22Rv1 (cell line): ENCODE measurements at regions not wholly inside any gene's neighbourhood (a gene's known extent, or its start where the extent isn't known, plus 50 kb on each side); places are given as distances from the start of the nearest gene placed in this dataset.

ENCODE experiments used
- H3K27ac ChIP-seq: fragments of 450-650 bp; 2 replicates; pipeline ENCODE4 v1.5.1; 2017
- ZFX ChIP-seq: fragments of 450-650 bp; IDR thresholded peaks from 2 replicates; pipeline ENCODE4 v1.6.1; 2017; ENCODE audit warnings: antibody characterized with exemption, borderline replicate concordance
- TF ChIP-seq, protein P1 (sequence below): fragments of 450-650 bp; IDR thresholded peaks from 2 replicates; pipeline ENCODE4 v1.5.1; 2017; ENCODE audit warnings: mild to moderate bottlenecking

DNA sequence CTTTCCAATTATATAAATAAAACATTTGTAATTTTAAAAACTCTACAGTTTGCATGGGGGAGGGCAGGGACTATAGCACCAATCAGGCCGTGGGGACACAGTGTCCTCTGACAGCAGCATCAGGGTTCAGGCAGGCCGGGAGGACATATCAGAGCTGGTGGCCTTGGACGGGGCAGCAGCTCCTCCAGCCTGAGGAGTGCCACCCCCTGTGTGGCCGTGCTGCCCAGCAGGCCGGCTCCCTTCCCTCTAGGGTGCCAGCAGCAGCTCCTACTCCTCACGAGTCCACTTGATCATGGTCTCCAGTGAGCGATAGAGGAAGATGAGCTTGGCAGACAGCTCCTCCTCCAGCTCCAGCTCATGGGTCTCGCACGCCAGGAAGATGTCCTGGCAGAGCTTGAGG is 144.0 kb upstream of the PHACTR3 start:
- TF ChIP-seq, protein P1, sequence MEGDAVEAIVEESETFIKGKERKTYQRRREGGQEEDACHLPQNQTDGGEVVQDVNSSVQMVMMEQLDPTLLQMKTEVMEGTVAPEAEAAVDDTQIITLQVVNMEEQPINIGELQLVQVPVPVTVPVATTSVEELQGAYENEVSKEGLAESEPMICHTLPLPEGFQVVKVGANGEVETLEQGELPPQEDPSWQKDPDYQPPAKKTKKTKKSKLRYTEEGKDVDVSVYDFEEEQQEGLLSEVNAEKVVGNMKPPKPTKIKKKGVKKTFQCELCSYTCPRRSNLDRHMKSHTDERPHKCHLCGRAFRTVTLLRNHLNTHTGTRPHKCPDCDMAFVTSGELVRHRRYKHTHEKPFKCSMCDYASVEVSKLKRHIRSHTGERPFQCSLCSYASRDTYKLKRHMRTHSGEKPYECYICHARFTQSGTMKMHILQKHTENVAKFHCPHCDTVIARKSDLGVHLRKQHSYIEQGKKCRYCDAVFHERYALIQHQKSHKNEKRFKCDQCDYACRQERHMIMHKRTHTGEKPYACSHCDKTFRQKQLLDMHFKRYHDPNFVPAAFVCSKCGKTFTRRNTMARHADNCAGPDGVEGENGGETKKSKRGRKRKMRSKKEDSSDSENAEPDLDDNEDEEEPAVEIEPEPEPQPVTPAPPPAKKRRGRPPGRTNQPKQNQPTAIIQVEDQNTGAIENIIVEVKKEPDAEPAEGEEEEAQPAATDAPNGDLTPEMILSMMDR: no peak
- TF ChIP-seq ZFX: no peak
- no peak overlapping the region for H3K27ac ChIP-seq

DNA sequence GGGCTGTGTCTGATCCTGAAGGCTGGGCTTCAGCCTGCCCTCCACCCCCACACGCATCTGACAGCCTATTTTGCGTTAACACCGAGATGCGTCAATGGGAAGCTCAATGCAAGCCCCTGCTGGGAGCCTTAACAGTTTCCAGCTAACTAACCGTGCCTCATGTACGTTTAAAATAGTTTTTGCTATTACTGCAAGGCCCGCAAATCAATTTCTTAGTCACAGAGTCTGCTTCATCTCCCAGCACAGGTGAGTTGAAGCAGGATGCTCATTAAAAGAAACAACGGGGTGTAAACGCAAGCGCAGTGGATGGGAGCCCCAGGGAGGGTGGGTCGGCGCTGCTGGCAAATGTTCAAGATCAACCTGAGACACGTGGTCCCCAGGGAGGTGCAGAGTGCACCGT is 142.8 kb upstream of the PHACTR3 start:
- TF ChIP-seq, protein P1: no peak
- no peak for TF ChIP-seq ZFX
- no peak overlapping the region for H3K27ac ChIP-seq

DNA sequence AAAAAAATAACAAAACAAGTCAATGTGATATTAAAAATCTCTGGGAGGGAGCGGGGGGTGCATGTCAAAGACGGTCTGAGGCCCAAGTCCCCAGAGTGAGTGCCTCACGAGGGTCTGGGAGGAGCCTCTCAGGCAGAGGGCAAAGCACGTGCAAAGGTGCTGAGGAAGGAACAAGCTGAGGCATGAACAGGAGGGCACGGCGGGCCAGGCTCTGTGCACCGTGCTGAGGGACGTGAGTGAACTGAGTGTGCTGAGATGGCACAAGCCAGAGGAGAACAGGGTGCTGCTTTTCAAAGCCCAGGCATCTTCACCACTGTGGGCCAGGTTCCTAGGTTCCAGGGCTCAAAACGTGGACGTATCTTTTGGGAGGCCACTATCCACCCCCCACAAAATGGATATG is 142.1 kb upstream of the PHACTR3 start:
- TF ChIP-seq ZFX: no peak
- TF ChIP-seq, protein P1: no peak
- no peak overlapping the region for H3K27ac ChIP-seq

DNA sequence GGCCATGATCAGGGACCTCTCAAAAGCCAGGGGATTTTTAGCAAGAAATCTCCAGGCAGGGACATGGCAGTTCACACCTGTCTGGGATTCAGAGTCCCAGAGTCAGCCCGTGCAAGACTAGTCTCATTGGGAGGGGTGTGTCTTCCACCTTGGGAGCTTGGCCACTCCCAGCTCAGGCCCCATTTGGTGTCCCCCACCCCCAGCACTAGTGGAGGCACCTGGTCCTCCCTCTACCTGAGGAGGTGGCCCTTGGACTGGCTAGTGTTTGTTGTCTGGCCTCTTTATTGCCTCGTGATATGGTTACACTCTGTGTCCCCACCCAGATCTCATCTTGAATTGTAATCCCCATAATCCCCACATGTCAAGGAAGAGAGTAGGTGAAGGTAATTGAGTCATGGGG is 140.8 kb upstream of the PHACTR3 start:
- H3K27ac ChIP-seq: no peak overlapping the region
- no peak for TF ChIP-seq ZFX

DNA sequence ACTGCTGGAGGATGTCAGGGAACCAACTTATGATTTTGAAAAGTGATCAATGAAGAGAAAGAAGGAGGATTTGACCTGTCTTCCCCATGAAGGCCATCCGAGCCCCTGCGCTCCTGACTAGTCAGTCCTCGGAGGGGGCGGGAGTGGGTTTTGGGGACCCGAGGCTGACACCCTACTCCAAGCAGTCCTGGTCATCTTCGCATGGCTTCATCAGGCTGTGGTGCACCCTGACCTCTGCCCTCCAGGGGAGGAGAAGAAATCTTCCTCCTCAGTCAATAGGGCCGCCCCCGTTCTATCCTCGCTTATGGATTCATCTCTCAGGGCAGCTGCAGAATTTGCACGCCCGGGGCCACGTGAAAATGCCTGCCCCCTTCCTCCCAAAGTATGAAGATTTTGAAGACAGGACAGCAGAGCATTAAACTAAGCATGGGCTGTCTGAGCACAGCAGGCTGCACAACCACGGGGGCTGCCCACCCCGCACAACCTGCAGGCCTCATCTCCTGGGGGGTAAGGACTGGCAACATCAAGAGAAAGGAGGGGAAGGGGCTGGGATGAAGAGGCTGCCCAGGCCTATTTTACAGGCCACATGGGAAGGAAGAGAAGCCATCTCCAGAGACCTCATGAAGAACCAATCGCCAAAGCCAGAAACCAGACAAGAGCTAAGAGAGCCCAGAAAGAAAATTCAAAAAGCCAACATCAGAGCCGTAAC is 138.1 kb upstream of the PHACTR3 start:
- TF ChIP-seq, protein P1: no peak
- TF ChIP-seq ZFX: no peak
- no peak overlapping the region for H3K27ac ChIP-seq

DNA sequence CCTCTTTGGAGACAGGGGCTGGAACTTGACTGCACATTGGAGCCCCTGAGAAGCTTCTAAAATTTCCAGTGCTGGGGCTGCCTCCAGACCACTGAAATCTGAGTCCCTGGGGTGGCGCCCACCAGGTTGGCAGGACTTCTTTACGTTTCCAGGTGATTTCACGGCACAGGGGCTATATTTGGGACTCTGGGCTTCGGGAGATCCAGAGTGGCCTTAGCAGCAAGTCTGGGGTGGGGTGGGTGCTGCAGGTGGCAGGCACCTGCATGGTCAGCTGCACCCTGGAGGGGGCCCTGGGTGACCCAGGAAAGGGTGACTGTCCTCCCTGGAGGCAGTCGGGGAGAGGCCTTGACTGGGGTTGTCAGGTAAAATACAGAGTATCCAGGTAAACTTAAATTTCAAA is 135.5 kb upstream of the PHACTR3 start:
- no peak for TF ChIP-seq ZFX
- TF ChIP-seq, protein P1: no peak

DNA sequence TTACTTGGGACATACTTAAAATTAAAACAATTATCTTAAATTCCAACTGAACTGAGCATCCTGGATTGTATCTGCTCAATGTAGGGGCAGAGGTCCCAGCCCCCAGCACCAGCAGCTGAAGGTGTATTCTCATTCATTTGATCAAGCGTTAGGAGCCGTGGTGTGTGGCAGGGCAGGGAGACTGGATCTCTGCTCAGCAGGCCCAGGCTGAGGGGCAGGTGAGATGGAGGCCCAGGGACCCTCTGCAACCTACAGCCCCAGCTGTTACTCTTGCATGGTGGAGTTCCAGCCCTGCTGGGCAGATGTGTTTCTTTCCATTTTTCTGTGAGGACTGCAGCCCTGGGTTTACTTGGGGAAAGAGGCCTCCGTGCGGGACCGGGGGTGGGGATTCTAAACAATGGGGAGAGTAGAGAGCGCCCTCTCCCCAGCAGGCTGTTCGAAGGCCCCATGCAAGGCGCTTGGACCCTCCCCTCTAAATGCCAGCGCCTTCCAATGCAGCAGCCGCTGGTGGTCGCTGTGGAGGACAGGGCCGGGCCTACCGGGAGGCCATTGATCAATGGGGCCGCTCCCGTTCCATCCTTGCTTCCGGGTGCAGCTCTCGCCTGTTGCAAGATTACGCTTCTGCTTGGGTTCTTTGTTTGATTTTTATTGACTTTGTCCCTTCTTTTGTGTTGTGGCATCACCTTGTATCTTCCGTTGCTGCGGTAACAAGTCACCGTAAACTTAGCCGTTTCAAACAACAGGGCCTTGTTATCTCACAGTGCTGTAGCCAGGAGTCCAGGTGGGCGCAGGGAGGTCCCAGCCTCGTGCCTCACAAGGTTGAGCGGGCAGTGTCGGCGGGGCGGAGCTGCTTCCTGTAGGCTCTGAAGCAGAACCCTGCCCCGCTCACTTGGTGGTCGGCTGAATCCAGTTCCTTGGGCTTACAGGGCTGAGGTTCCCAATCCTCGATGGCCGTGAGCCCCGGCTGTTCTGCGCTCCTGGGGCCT is 134.8 kb upstream of the PHACTR3 start:
- H3K27ac ChIP-seq: no peak overlapping the region
- TF ChIP-seq ZFX: no peak
- TF ChIP-seq, protein P1: no peak

More for the DNA sequence above, 135.5 kb upstream of the PHACTR3 start:
- no peak overlapping the region for H3K27ac ChIP-seq
